ENCODE measurements at regions not wholly inside any gene's neighbourhood (a gene's known extent, or its start where the extent isn't known, plus 50 kb on each side); places are given as distances from the start of the nearest gene placed in this dataset.

GRCh38 chr2:4873876-4874593 is 818.1 kb upstream of the SOX11 start:
- Histone ChIP-seq H3K9me3 (ENCODE audit: control insufficient read depth, low read length) (no peaks in the 10 kb centered on the region), H3K27ac (ENCODE audit: low read depth, low read length, severe bottlenecking) (no peak overlapping the region), H3K36me3 (ENCODE audit: control insufficient read depth, insufficient read depth, low read length) (no peaks in the 10 kb centered on the region), H3K4me3 (ENCODE audit: extremely low read depth, insufficient read depth, low read length, poor library complexity, severe bottlenecking) (no peak overlapping the region), H3K4me1 (ENCODE audit: control insufficient read depth, insufficient read depth, low read length, poor library complexity, severe bottlenecking) (no peaks in the 10 kb centered on the region)
- WGBS, 2 experiments (ENCODE audit: insufficient coverage in 2 of 2), result 85 to 96% methylated on average over 3 of the region's 3 CpGs

- WGBS, 2 experiments (ENCODE audit: insufficient coverage in 2 of 2), result 80 to 90% methylated on average over 1 to 2 of the region's 3 CpGs
- no peaks in the 10 kb centered on the region for H3K4me1 ChIP-seq (ENCODE audit: control insufficient read depth, insufficient read depth, low read length, poor library complexity, severe bottlenecking)
- H3K9me3 ChIP-seq (ENCODE audit: control insufficient read depth, low read length), result no peaks in the 10 kb centered on the region
- H3K27ac ChIP-seq (ENCODE audit: low read depth, low read length, severe bottlenecking), result no peak overlapping the region
- no peaks in the 10 kb centered on the region for H3K36me3 ChIP-seq (ENCODE audit: control insufficient read depth, insufficient read depth, low read length)
- H3K4me3 ChIP-seq (ENCODE audit: extremely low read depth, insufficient read depth, low read length, poor library complexity, severe bottlenecking), result no peak overlapping the region
Observed at GRCh38 chr2:4882421-4882820, 809.8 kb upstream of the SOX11 start.

GRCh38 chr2:4882941-4883340 is 809.2 kb upstream of the SOX11 start:
- no peaks in the 10 kb centered on the region for H3K9me3 ChIP-seq (ENCODE audit: control insufficient read depth, low read length)
- no peak overlapping the region for H3K27ac ChIP-seq (ENCODE audit: low read depth, low read length, severe bottlenecking)
- no peak overlapping the region for H3K4me3 ChIP-seq (ENCODE audit: extremely low read depth, insufficient read depth, low read length, poor library complexity, severe bottlenecking)
- H3K36me3 ChIP-seq (ENCODE audit: control insufficient read depth, insufficient read depth, low read length), result no peaks in the 10 kb centered on the region
- no peaks in the 10 kb centered on the region for H3K4me1 ChIP-seq (ENCODE audit: control insufficient read depth, insufficient read depth, low read length, poor library complexity, severe bottlenecking)
- 95 to 97% methylated on average over 6 to 7 of the region's 8 CpGs for WGBS, 2 experiments (ENCODE audit: insufficient coverage in 2 of 2)

- Histone ChIP-seq H3K4me3 (ENCODE audit: extremely low read depth, insufficient read depth, low read length, poor library complexity, severe bottlenecking) (no peak overlapping the region), H3K27ac (ENCODE audit: low read depth, low read length, severe bottlenecking) (no peak overlapping the region), H3K9me3 (ENCODE audit: control insufficient read depth, low read length) (no peaks in the 10 kb centered on the region), H3K36me3 (ENCODE audit: control insufficient read depth, insufficient read depth, low read length) (no peaks in the 10 kb centered on the region), H3K4me1 (ENCODE audit: control insufficient read depth, insufficient read depth, low read length, poor library complexity, severe bottlenecking) (no peaks in the 10 kb centered on the region)
- WGBS, 2 experiments (ENCODE audit: insufficient coverage in 2 of 2), result 89 to 93% methylated on average over 13 to 17 of the region's 17 CpGs
Observed at GRCh38 chr2:4883375-4883774, 808.8 kb upstream of the SOX11 start.

GRCh38 chr2:4884117-4884571 is 808.0 kb upstream of the SOX11 start:
- 84 to 86% methylated on average over 19 to 20 of the region's 25 CpGs for WGBS, 2 experiments (ENCODE audit: insufficient coverage in 2 of 2)
- H3K9me3 ChIP-seq (ENCODE audit: control insufficient read depth, low read length), result no peaks in the 10 kb centered on the region
- H3K27ac ChIP-seq (ENCODE audit: low read depth, low read length, severe bottlenecking), result no peak overlapping the region
- no peak overlapping the region for H3K4me3 ChIP-seq (ENCODE audit: extremely low read depth, insufficient read depth, low read length, poor library complexity, severe bottlenecking)
- no peaks in the 10 kb centered on the region for H3K36me3 ChIP-seq (ENCODE audit: control insufficient read depth, insufficient read depth, low read length)
- H3K4me1 ChIP-seq (ENCODE audit: control insufficient read depth, insufficient read depth, low read length, poor library complexity, severe bottlenecking), result no peaks in the 10 kb centered on the region

GRCh38 chr2:4891394-4891793 is 800.8 kb upstream of the SOX11 start:
- Histone ChIP-seq H3K9me3 (ENCODE audit: control insufficient read depth, low read length) (no peaks in the 10 kb centered on the region), H3K27ac (ENCODE audit: low read depth, low read length, severe bottlenecking) (no peak overlapping the region), H3K36me3 (ENCODE audit: control insufficient read depth, insufficient read depth, low read length) (no peaks in the 10 kb centered on the region), H3K4me3 (ENCODE audit: extremely low read depth, insufficient read depth, low read length, poor library complexity, severe bottlenecking) (no peak overlapping the region), H3K4me1 (ENCODE audit: control insufficient read depth, insufficient read depth, low read length, poor library complexity, severe bottlenecking) (no peaks in the 10 kb centered on the region)
- WGBS, 2 experiments (ENCODE audit: insufficient coverage in 2 of 2), result 100% methylated on average over 1 to 3 of the region's 5 CpGs

GRCh38 chr2:4895371-4895770 is 796.8 kb upstream of the SOX11 start:
- 85 to 87% methylated on average over 3 to 4 of the region's 6 CpGs for WGBS, 2 experiments (ENCODE audit: insufficient coverage in 2 of 2)
- no peak overlapping the region for H3K4me3 ChIP-seq (ENCODE audit: extremely low read depth, insufficient read depth, low read length, poor library complexity, severe bottlenecking)
- H3K4me1 ChIP-seq (ENCODE audit: control insufficient read depth, insufficient read depth, low read length, poor library complexity, severe bottlenecking), result peaks cover 3% of the 10 kb centered on the region
- H3K36me3 ChIP-seq (ENCODE audit: control insufficient read depth, insufficient read depth, low read length), result no peaks in the 10 kb centered on the region
- no peak overlapping the region for H3K27ac ChIP-seq (ENCODE audit: low read depth, low read length, severe bottlenecking)
- no peaks in the 10 kb centered on the region for H3K9me3 ChIP-seq (ENCODE audit: control insufficient read depth, low read length)

- WGBS, 2 experiments (ENCODE audit: insufficient coverage in 2 of 2), result 100% methylated on average over 1 to 4 of the region's 5 CpGs
- Histone ChIP-seq H3K27ac (ENCODE audit: low read depth, low read length, severe bottlenecking) (no peak overlapping the region), H3K4me3 (ENCODE audit: extremely low read depth, insufficient read depth, low read length, poor library complexity, severe bottlenecking) (no peak overlapping the region), H3K36me3 (ENCODE audit: control insufficient read depth, insufficient read depth, low read length) (no peaks in the 10 kb centered on the region), H3K9me3 (ENCODE audit: control insufficient read depth, low read length) (no peaks in the 10 kb centered on the region), H3K4me1 (ENCODE audit: control insufficient read depth, insufficient read depth, low read length, poor library complexity, severe bottlenecking) (peaks cover 3% of the 10 kb centered on the region)
Observed at GRCh38 chr2:4898706-4899105, 793.5 kb upstream of the SOX11 start.

- no peak overlapping the region for H3K4me3 ChIP-seq (ENCODE audit: extremely low read depth, insufficient read depth, low read length, poor library complexity, severe bottlenecking)
- H3K27ac ChIP-seq (ENCODE audit: low read depth, low read length, severe bottlenecking), result no peak overlapping the region
- peaks cover 3% of the 10 kb centered on the region for H3K4me1 ChIP-seq (ENCODE audit: control insufficient read depth, insufficient read depth, low read length, poor library complexity, severe bottlenecking)
- no peaks in the 10 kb centered on the region for H3K9me3 ChIP-seq (ENCODE audit: control insufficient read depth, low read length)
- WGBS, 2 experiments (ENCODE audit: insufficient coverage in 2 of 2), result 89 to 100% methylated on average over 3 to 4 of the region's 5 CpGs
- H3K36me3 ChIP-seq (ENCODE audit: control insufficient read depth, insufficient read depth, low read length), result no peaks in the 10 kb centered on the region
Observed at GRCh38 chr2:4900242-4900641, 791.9 kb upstream of the SOX11 start.

GRCh38 chr2:4900861-4901770 is 791.1 kb upstream of the SOX11 start:
- Histone ChIP-seq H3K9me3 (ENCODE audit: control insufficient read depth, low read length) (no peaks in the 10 kb centered on the region), H3K4me1 (ENCODE audit: control insufficient read depth, insufficient read depth, low read length, poor library complexity, severe bottlenecking) (peaks cover 3% of the 10 kb centered on the region), H3K36me3 (ENCODE audit: control insufficient read depth, insufficient read depth, low read length) (no peaks in the 10 kb centered on the region), H3K4me3 (ENCODE audit: extremely low read depth, insufficient read depth, low read length, poor library complexity, severe bottlenecking) (no peak overlapping the region), H3K27ac (ENCODE audit: low read depth, low read length, severe bottlenecking) (no peak overlapping the region)
- WGBS, 2 experiments (ENCODE audit: insufficient coverage in 2 of 2), result 73 to 91% methylated on average over 10 to 11 of the region's 11 CpGs
